Ureter (tissue), 1 donor: ENCODE measurements at regions not wholly inside any gene's neighbourhood (a gene's known extent, or its start where the extent isn't known, plus 50 kb on each side); places are given as distances from the start of the nearest gene placed in this dataset.
"Not testable (repeated sequence)": the region's sequence is repeated elsewhere in the genome, so short reads cannot be mapped to it uniquely, and the experiment has no call there.

Experiments used
- DNase-seq: peaks from one replicate; pipeline ENCODE4 v3.0.0-alpha.2; 2020; ENCODE audit warnings: low spot score
- donor health status: DM: yes; HTN: yes; CAD: no.

- DNase-seq: no peak
These were observed 255.3 kb upstream of the GJE1 start for GRCh38 chr6:141877275-141877983.

GRCh38 chr6:141874930-141875602, 257.7 kb upstream of the GJE1 start:
- no peak for DNase-seq

GRCh38 chr6:141869509-141869908, 263.2 kb upstream of the GJE1 start:
- not testable (repeated sequence) for DNase-seq

GRCh38 chr6:141867767-141868166, 265.0 kb upstream of the GJE1 start:
- DNase-seq: no peak

- no peak for DNase-seq
These were observed 265.8 kb upstream of the GJE1 start for GRCh38 chr6:141866731-141867497.

GRCh38 chr6:141851063-141851462, 281.7 kb upstream of the GJE1 start:
- no peak for DNase-seq

GRCh38 chr6:141848029-141848890, 284.5 kb upstream of the GJE1 start:
- no peak for DNase-seq

- no peak for DNase-seq
These were observed 286.1 kb upstream of the GJE1 start for GRCh38 chr6:141846639-141847038.

GRCh38 chr6:141843178-141843834, 289.4 kb upstream of the GJE1 start:
- no peak for DNase-seq

- DNase-seq: no peak
These were observed 299.6 kb upstream of the GJE1 start for GRCh38 chr6:141833001-141833655.

GRCh38 chr6:141830530-141830929, 302.2 kb upstream of the GJE1 start:
- DNase-seq: no peak

- DNase-seq: no peak
These were observed 303.0 kb upstream of the GJE1 start for GRCh38 chr6:141829566-141830360.

GRCh38 chr6:141824350-141824749, 308.4 kb upstream of the GJE1 start:
- no peak for DNase-seq

- not testable (repeated sequence) for DNase-seq
These were observed 317.7 kb upstream of the GJE1 start for GRCh38 chr6:141815039-141815438.

- DNase-seq: no peak
These were observed 322.8 kb upstream of the GJE1 start for GRCh38 chr6:141809901-141810300.

GRCh38 chr6:141808662-141809061, 324.1 kb upstream of the GJE1 start:
- DNase-seq: no peak

- not testable (repeated sequence) for DNase-seq
These were observed 331.8 kb upstream of the GJE1 start for GRCh38 chr6:141800973-141801372.

GRCh38 chr6:141790921-141791320, 341.8 kb upstream of the GJE1 start:
- no peak for DNase-seq

- no peak for DNase-seq
These were observed 344.6 kb upstream of the GJE1 start for GRCh38 chr6:141788096-141788495.

GRCh38 chr6:141783585-141783984, 349.1 kb upstream of the GJE1 start:
- DNase-seq: no peak
